HEK293 (cell line): ENCODE measurements at regions not wholly inside any gene's neighbourhood (a gene's known extent, or its start where the extent isn't known, plus 50 kb on each side); places are given as distances from the start of the nearest gene placed in this dataset.

Experiments
- CTCF ChIA-PET: fragments of 350-600 bp; formaldehyde crosslinking; extraction: SDS; loops from one replicate; lab custom pipeline; 2021; ENCODE audit warnings: antibody characterized with exemption; lab: Yijun Ruan, JAX
- POLR2A ChIA-PET: fragments of 300-600 bp; formaldehyde crosslinking; extraction: SDS; loops from one replicate; lab custom pipeline; 2020; ENCODE audit warnings: antibody characterized with exemption, inconsistent platforms; lab: Yijun Ruan, JAX
- H3K27ac ChIP-seq: fragments of 200-500 bp; sonication (Bioruptor generic); 2 replicates; pipeline ENCODE4 v1.5.1; 2014; ENCODE audit warnings: low read depth, low read length, control low read depth, inconsistent platforms; ENCODE audit errors: extremely low read depth
- H3K36me3 ChIP-seq, 2 experiments: fragments of 200-500 bp in 1 of 2; sonication (Bioruptor generic) in 1 of 2; 1 replicate in 1 of 2; 2 replicates in 1 of 2; pipeline ENCODE4 v1.5.1; 2014 to 2017; ENCODE audit warnings: inconsistent platforms in 2 of 2, low read length in 2 of 2; ENCODE audit not compliant: control insufficient read depth in 2 of 2, insufficient read depth in 1 of 2
- H3K4me1 ChIP-seq: fragments of 200-500 bp; sonication (Bioruptor generic); 2 replicates; pipeline ENCODE4 v1.5.1; 2014; ENCODE audit warnings: mild to moderate bottlenecking, low read length, inconsistent platforms; ENCODE audit not compliant: control insufficient read depth, insufficient read depth
- H3K4me3 ChIP-seq: 2 replicates; pipeline ENCODE4 v1.5.1; 2011; ENCODE audit warnings: low read depth, mild to moderate bottlenecking, control low read depth, low read length, moderate library complexity
- H3K9me3 ChIP-seq: fragments of 200-500 bp; sonication (Bioruptor generic); 2 replicates; pipeline ENCODE4 v1.5.1; 2014; ENCODE audit warnings: low read depth, low read length, inconsistent platforms; ENCODE audit not compliant: control insufficient read depth, insufficient read depth
- BCL11A ChIP-seq: fragments of 450-650 bp; formaldehyde crosslinking; IDR thresholded peaks from 2 replicates; pipeline ENCODE4 v1.5.1; 2016; ENCODE audit warnings: low read depth, missing biosample characterization, missing genetic modification characterization
- IKZF3 ChIP-seq: fragments of 450-650 bp; IDR thresholded peaks from 2 replicates; pipeline ENCODE4 v1.5.0; 2018; ENCODE audit warnings: missing biosample characterization, mild to moderate bottlenecking, missing genetic modification characterization, moderate library complexity
- KLF9 ChIP-seq: fragments of 450-650 bp; formaldehyde crosslinking; IDR thresholded peaks from 2 replicates; pipeline ENCODE4 v1.5.1; 2016; ENCODE audit warnings: missing biosample characterization, missing genetic modification characterization, low read depth
- SP2 ChIP-seq: fragments of 450-650 bp; formaldehyde crosslinking; IDR thresholded peaks from 2 replicates; pipeline ENCODE4 v1.5.1; 2016; ENCODE audit warnings: missing biosample characterization, missing genetic modification characterization
- ZBTB17 ChIP-seq: fragments of 450-650 bp; formaldehyde crosslinking; IDR thresholded peaks from 2 replicates; pipeline ENCODE4 v1.5.1; 2016; ENCODE audit warnings: missing biosample characterization, missing genetic modification characterization
- ZFP69B ChIP-seq: fragments of 450-650 bp; formaldehyde crosslinking; IDR thresholded peaks from 2 replicates; pipeline ENCODE4 v1.5.1; 2016; ENCODE audit warnings: missing biosample characterization, missing genetic modification characterization
- ZIC2 ChIP-seq: fragments of 450-650 bp; formaldehyde crosslinking; IDR thresholded peaks from 2 replicates; pipeline ENCODE4 v1.5.1; 2016; ENCODE audit warnings: missing biosample characterization, missing genetic modification characterization
- ZNF341 ChIP-seq: fragments of 450-650 bp; formaldehyde crosslinking; IDR thresholded peaks from 2 replicates; pipeline ENCODE4; 2016; ENCODE audit warnings: low read depth, missing biosample characterization, missing genetic modification characterization
- ZNF433 ChIP-seq: fragments of 450-650 bp; formaldehyde crosslinking; IDR thresholded peaks from 2 replicates; pipeline ENCODE4 v1.5.1; 2016; ENCODE audit warnings: missing biosample characterization, missing genetic modification characterization, low read depth
- ZNF610 ChIP-seq: fragments of 450-650 bp; formaldehyde crosslinking; IDR thresholded peaks from 2 replicates; pipeline ENCODE4 v1.5.1; 2016; ENCODE audit warnings: missing biosample characterization, missing genetic modification characterization, borderline replicate concordance
- ZNF621 ChIP-seq: fragments of 450-650 bp; formaldehyde crosslinking; IDR thresholded peaks from 2 replicates; pipeline ENCODE4 v1.5.1; 2017; ENCODE audit warnings: missing biosample characterization, missing genetic modification characterization
- ZNF626 ChIP-seq: fragments of 450-650 bp; sonication (Bioruptor Pico); formaldehyde crosslinking; IDR thresholded peaks from 2 replicates; pipeline ENCODE4 v1.5.1; 2018; ENCODE audit warnings: missing biosample characterization, missing genetic modification characterization, inconsistent platforms
- TF ChIP-seq, protein P1 (sequence below): fragments of 450-650 bp; formaldehyde crosslinking; IDR thresholded peaks from 2 replicates; pipeline ENCODE4 v1.5.1; 2016; ENCODE audit warnings: missing biosample characterization, missing genetic modification characterization
- TF ChIP-seq, protein P2 (sequence below): fragments of 450-650 bp; formaldehyde crosslinking; IDR thresholded peaks from 2 replicates; pipeline ENCODE4; 2016; ENCODE audit warnings: missing biosample characterization, missing genetic modification characterization
- TF ChIP-seq, protein P3 (sequence below): fragments of 450-650 bp; formaldehyde crosslinking; IDR thresholded peaks from 2 replicates; pipeline ENCODE4 v1.5.1; 2016; ENCODE audit warnings: missing biosample characterization, missing genetic modification characterization, borderline replicate concordance
- TF ChIP-seq, protein P4 (sequence below): fragments of 450-650 bp; formaldehyde crosslinking; IDR thresholded peaks from 2 replicates; pipeline ENCODE4 v1.5.1; 2016; ENCODE audit warnings: missing biosample characterization, missing genetic modification characterization
- TF ChIP-seq, protein P5 (sequence below): fragments of 450-650 bp; formaldehyde crosslinking; IDR thresholded peaks from 2 replicates; pipeline ENCODE4 v1.5.1; 2017; ENCODE audit warnings: missing biosample characterization, missing genetic modification characterization

DNA sequence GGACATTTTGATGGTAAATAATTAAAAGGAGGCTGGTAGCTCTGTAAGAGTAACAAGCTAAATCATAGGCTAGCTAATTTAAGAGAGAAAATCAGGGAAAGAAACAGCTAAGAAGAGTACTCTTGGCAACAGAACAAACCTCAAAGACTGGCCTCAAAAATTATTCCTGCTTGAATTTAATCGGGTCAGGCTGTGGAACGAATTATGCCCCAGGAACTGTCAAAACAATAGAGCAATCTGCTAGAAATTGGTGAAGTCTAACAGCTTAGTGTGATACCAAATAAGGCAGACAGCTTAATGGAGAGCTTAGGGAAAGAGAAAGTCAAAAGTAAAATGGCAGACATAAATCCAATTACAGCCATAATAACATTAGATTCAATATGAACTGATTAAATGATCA is 215.7 kb downstream of the MREG start:
- no peaks in the 10 kb centered on the region for H3K36me3 ChIP-seq
- H3K4me1 ChIP-seq = 0 out of 2 replicates have a peak, but pooled peaks cover 2% of the 10 kb centered on the region
- H3K9me3 ChIP-seq = no peaks in the 10 kb centered on the region
- ChIA-PET POLR2A (no interaction called here), CTCF (interaction anchor here (0.6 to 1.4 kb wide), 3 partner anchors 10 to 31 kb away, joined by 4 to 6 read pairs (median 5); no protein-coding TSS in a partner anchor)
- no peak overlapping the region for H3K27ac ChIP-seq
- H3K4me3 ChIP-seq = no peak overlapping the region
- TF ChIP-seq, protein P1, sequence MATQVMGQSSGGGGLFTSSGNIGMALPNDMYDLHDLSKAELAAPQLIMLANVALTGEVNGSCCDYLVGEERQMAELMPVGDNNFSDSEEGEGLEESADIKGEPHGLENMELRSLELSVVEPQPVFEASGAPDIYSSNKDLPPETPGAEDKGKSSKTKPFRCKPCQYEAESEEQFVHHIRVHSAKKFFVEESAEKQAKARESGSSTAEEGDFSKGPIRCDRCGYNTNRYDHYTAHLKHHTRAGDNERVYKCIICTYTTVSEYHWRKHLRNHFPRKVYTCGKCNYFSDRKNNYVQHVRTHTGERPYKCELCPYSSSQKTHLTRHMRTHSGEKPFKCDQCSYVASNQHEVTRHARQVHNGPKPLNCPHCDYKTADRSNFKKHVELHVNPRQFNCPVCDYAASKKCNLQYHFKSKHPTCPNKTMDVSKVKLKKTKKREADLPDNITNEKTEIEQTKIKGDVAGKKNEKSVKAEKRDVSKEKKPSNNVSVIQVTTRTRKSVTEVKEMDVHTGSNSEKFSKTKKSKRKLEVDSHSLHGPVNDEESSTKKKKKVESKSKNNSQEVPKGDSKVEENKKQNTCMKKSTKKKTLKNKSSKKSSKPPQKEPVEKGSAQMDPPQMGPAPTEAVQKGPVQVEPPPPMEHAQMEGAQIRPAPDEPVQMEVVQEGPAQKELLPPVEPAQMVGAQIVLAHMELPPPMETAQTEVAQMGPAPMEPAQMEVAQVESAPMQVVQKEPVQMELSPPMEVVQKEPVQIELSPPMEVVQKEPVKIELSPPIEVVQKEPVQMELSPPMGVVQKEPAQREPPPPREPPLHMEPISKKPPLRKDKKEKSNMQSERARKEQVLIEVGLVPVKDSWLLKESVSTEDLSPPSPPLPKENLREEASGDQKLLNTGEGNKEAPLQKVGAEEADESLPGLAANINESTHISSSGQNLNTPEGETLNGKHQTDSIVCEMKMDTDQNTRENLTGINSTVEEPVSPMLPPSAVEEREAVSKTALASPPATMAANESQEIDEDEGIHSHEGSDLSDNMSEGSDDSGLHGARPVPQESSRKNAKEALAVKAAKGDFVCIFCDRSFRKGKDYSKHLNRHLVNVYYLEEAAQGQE (tag by site-specific recombination) = no peak
- TF ChIP-seq ZIC2 (no peak), IKZF3 (no peak), ZNF433 (no peak), ZNF341 (tag by site-specific recombination) (no peak), ZFP69B (no peak), ZNF626 (no peak), ZBTB17 (tag by site-specific recombination) (no peak), KLF9 (tag by site-specific recombination) (no peak), BCL11A (no peak), SP2 (tag by site-specific recombination) (no peak), ZNF610 (tag by site-specific recombination) (no peak), ZNF621 (tag by site-specific recombination) (no peak)
- TF ChIP-seq, protein P2, sequence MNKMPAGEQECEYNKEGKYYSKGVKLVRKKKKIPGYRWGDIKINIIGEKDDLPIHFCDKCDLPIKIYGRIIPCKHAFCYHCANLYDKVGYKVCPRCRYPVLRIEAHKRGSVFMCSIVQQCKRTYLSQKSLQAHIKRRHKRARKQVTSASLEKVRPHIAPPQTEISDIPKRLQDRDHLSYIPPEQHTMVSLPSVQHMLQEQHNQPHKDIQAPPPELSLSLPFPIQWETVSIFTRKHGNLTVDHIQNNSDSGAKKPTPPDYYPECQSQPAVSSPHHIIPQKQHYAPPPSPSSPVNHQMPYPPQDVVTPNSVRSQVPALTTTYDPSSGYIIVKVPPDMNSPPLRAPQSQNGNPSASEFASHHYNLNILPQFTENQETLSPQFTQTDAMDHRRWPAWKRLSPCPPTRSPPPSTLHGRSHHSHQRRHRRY (tag by site-specific recombination) = no peak
- TF ChIP-seq, protein P3, sequence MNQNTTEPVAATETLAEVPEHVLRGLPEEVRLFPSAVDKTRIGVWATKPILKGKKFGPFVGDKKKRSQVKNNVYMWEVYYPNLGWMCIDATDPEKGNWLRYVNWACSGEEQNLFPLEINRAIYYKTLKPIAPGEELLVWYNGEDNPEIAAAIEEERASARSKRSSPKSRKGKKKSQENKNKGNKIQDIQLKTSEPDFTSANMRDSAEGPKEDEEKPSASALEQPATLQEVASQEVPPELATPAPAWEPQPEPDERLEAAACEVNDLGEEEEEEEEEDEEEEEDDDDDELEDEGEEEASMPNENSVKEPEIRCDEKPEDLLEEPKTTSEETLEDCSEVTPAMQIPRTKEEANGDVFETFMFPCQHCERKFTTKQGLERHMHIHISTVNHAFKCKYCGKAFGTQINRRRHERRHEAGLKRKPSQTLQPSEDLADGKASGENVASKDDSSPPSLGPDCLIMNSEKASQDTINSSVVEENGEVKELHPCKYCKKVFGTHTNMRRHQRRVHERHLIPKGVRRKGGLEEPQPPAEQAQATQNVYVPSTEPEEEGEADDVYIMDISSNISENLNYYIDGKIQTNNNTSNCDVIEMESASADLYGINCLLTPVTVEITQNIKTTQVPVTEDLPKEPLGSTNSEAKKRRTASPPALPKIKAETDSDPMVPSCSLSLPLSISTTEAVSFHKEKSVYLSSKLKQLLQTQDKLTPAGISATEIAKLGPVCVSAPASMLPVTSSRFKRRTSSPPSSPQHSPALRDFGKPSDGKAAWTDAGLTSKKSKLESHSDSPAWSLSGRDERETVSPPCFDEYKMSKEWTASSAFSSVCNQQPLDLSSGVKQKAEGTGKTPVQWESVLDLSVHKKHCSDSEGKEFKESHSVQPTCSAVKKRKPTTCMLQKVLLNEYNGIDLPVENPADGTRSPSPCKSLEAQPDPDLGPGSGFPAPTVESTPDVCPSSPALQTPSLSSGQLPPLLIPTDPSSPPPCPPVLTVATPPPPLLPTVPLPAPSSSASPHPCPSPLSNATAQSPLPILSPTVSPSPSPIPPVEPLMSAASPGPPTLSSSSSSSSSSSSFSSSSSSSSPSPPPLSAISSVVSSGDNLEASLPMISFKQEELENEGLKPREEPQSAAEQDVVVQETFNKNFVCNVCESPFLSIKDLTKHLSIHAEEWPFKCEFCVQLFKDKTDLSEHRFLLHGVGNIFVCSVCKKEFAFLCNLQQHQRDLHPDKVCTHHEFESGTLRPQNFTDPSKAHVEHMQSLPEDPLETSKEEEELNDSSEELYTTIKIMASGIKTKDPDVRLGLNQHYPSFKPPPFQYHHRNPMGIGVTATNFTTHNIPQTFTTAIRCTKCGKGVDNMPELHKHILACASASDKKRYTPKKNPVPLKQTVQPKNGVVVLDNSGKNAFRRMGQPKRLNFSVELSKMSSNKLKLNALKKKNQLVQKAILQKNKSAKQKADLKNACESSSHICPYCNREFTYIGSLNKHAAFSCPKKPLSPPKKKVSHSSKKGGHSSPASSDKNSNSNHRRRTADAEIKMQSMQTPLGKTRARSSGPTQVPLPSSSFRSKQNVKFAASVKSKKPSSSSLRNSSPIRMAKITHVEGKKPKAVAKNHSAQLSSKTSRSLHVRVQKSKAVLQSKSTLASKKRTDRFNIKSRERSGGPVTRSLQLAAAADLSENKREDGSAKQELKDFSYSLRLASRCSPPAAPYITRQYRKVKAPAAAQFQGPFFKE (tag by site-specific recombination) = no peak
- TF ChIP-seq, protein P4, sequence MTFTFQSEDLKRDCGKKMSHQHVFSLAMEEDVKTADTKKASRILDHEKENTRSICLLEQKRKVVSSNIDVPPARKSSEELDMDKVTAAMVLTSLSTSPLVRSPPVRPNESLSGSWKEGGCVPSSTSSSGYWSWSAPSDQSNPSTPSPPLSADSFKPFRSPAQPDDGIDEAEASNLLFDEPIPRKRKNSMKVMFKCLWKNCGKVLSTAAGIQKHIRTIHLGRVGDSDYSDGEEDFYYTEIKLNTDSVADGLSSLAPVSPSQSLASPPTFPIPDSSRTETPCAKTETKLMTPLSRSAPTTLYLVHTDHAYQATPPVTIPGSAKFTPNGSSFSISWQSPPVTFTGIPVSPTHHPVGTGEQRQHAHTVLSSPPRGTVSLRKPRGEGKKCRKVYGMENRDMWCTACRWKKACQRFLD = no peak
- TF ChIP-seq, protein P5, sequence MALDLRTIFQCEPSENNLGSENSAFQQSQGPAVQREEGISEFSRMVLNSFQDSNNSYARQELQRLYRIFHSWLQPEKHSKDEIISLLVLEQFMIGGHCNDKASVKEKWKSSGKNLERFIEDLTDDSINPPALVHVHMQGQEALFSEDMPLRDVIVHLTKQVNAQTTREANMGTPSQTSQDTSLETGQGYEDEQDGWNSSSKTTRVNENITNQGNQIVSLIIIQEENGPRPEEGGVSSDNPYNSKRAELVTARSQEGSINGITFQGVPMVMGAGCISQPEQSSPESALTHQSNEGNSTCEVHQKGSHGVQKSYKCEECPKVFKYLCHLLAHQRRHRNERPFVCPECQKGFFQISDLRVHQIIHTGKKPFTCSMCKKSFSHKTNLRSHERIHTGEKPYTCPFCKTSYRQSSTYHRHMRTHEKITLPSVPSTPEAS = no peak
- TF ChIP-seq, all 188 proteins: peak for 0
